LNCaP clone FGC (cell line): ENCODE measurements at regions not wholly inside any gene's neighbourhood (a gene's known extent, or its start where the extent isn't known, plus 50 kb on each side); places are given as distances from the start of the nearest gene placed in this dataset.

Source experiments
- DNase-seq: peaks from one replicate; pipeline ENCODE4 v3.0.0-alpha.2; 2011; ENCODE audit warnings: low read depth
- H3K4me3 ChIP-seq: 2 replicates; pipeline ENCODE4 v1.5.1; 2011; ENCODE audit warnings: mild to moderate bottlenecking, low read depth, low read length, control low read depth
- CTCF ChIP-seq: IDR thresholded peaks from 2 replicates; pipeline ENCODE4 v1.5.1; 2012; ENCODE audit warnings: mild to moderate bottlenecking; ENCODE audit not compliant: control insufficient read depth, insufficient read depth; ENCODE audit errors: extremely low read depth

- H3K4me3 ChIP-seq: no peak overlapping the region
- DNase-seq: no peak
- TF ChIP-seq CTCF: no peak
These were observed 199.2 kb downstream of the S1PR1 start for GRCh38 chr1:101435831-101436511.

- no peak overlapping the region for H3K4me3 ChIP-seq
- DNase-seq: no peak
- no peak for TF ChIP-seq CTCF
These were observed 201.0 kb downstream of the S1PR1 start for GRCh38 chr1:101437800-101438199.

GRCh38 chr1:101438359-101438758 lies 201.5 kb downstream of the S1PR1 start:
- TF ChIP-seq CTCF: peak; percentile 61
- no peak for DNase-seq
- H3K4me3 ChIP-seq: no peak overlapping the region

- no peak overlapping the region for H3K4me3 ChIP-seq
- TF ChIP-seq CTCF: no peak
- DNase-seq: no peak
These were observed 203.7 kb downstream of the S1PR1 start for GRCh38 chr1:101440485-101440884.

GRCh38 chr1:101444381-101444780 lies 207.6 kb downstream of the S1PR1 start:
- no peak overlapping the region for H3K4me3 ChIP-seq
- no peak for DNase-seq
- TF ChIP-seq CTCF: no peak

- no peak for DNase-seq
- no peak for TF ChIP-seq CTCF
- H3K4me3 ChIP-seq: no peak overlapping the region
These were observed 208.2 kb downstream of the S1PR1 start for GRCh38 chr1:101444873-101445618.
